ENCODE measurements at regions not wholly inside any gene's neighbourhood (a gene's known extent, or its start where the extent isn't known, plus 50 kb on each side); places are given as distances from the start of the nearest gene placed in this dataset.
A peak's percentile ranks its signal among the peaks of the same experiment; 100 is the strongest.

DNA sequence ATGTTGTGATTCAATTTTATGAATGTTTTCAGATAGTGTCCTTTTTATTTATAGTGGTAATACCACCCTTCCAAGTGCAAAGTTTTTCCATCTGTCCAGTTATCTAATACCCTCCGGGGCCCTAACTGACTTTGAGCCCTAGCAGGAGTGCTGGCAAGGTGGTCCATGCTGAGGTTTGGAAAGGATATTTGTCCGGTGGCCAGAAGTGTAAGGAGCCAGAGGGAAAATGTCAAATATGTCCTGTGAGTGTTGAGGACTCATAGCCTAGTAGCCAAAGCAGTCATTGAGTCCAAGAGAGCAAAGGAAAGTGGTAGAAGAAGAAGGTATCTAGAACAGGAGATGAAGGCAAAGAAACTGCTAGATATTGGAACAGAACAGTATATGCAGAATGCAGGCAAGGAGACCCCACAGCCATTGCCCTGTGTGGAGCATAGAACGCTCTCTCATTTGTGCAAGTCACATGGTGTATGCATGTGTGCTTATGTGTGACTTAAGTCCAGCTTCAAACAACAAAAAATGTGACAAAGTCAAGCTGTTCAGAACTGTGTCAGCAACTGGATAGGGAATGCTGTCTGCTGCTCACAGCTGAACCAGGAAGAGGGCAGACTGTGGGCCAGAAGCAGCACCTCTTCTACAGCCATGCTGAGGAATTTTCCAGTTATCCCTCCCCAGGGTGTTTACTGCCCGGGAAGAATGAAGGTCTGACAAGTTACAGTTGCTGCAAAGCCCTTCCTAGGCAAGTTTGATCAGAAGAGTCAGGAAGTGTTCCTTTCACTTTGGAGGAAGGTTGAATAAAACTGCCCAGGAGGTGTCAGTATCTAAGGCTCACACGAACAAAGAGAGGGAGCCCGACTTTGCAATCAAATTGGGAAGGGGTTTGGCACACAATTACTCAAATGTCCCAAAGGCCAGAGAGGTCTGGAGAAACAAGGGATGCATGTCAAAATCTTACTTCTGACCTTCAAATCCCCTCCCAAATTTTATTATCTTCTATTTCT lies 463.3 kb upstream of the DMAC1 start:
- peak; percentile 42 for DNase-seq

DNA sequence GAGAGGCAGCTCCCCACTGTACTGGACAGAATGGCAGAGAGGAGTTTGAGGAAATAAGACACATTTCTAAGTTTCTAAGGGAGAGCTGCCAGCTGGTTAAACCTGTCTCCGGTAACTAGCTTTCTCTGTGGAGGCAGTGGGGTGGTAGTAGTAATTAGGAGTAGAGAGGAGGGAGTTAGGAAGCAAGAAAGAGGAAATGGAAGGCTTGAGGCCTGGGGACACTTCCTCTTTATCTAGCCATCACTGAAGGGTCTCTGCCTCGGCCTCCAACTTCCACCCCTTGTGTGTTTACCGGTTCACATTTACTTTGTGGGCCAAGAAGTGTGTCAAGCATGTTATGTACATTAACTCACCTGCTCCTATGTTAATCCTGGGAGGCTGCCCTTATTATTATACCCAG lies 462.2 kb upstream of the DMAC1 start:
- DNase-seq = no peak

DNA sequence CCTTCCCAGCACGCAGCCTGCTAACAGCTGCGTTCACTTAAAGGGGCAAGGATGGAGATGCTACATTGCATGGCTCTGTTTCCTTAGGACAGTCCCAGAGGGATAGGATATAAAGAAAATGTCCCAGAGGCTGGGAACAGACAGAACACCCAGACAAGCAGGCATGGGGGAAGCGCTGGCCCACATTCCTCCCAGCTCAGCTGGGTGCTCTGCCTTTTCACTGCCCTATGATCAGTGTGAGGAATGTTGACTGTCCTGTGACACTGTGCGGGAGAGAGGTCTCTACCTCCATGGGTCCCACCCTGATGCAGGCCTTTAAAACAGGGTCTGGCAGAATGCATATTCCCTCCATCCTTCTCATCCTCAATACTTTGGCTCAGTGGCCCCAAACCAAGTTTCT lies 459.4 kb upstream of the DMAC1 start:
- DNase-seq = no peak

DNA sequence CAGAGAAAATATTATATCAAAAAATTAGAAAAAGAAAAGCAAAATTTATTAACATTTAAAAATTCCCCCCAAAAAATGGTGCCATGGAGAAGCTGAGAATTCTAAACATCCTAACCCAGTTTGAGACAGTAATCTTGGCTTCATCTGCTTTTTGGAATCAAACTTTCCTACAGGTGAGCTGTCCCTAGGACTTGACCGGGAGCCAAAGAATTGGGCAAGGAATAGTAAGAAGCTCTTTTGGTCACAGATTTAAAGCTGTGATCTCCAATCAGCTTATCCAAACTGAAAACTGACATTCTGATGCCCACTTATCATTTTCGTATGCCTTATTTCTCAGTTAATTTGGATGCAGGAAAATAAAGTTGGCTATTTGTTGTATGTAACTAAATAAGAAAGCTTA lies 457.3 kb upstream of the DMAC1 start:
- no peak for DNase-seq

GRCh38 chr9:8255850-8256249 lies 456.3 kb upstream of the DMAC1 start:
- no peak for DNase-seq

GRCh38 chr9:8254541-8254940 lies 455.0 kb upstream of the DMAC1 start:
- no peak for DNase-seq

DNA sequence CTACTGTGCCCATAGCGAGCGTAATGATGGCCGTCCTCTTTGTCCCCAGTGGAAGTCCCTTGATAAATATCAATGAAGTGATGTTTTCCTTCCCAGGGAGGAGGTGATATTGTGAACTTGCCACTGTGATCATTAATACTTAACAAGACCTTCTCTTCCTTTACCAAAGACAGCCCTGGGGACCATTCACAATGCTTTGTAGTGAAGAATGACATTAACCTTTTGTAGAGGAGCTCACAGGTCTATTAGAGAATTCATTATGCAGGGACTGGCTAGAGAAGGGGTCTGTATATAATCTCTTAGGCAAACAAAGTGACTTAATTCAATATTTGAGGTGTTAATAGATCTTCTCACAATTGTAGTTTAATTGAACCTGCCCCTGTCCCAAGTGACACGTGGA lies 452.9 kb upstream of the DMAC1 start:
- DNase-seq = no peak

GRCh38 chr9:8251566-8251965 lies 452.0 kb upstream of the DMAC1 start:
- no peak for DNase-seq

- DNase-seq = no peak
Observed at GRCh38 chr9:8244505-8245092, 445.0 kb upstream of the DMAC1 start.

DNA sequence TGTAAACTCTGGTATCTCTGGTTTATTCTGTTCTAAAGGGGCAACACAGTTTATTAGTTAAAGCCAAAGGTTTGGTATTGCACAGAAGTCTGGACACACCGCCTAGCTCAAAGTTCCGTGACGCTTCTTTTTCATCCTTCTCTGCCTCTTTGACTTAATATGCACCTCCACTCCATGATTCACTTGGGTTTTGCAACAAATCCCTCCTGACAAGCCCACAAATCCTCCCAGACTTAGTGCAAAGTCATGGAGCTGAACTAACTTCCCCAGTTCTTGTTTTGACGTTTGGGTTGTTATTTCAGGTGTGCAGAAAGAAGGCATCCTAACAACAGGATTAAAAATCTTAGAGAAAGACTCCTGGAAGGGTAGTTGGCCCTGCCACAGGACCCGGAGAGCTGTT lies 441.6 kb upstream of the DMAC1 start:
- DNase-seq = no peak

GRCh38 chr9:8237096-8237495 lies 437.5 kb upstream of the DMAC1 start:
- no peak for DNase-seq

DNA sequence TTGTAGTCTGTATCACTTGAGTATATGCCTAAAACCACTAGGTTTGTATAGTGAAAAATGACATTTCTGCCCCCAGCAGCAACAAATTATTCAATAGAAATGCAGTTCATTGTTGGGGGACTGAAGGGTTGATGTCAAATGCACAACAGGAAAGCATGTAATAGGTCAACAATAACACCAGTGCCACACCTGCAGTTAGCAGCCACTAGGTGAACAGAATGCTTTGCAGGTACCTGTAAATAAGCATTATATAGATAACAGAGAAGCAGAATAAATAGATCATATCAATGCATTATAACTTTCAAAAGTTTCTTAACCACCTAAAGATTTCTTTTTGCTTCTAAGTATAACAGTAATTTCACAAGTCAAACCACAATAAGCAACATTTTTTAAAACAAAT lies 435.9 kb upstream of the DMAC1 start:
- no peak for DNase-seq

DNA sequence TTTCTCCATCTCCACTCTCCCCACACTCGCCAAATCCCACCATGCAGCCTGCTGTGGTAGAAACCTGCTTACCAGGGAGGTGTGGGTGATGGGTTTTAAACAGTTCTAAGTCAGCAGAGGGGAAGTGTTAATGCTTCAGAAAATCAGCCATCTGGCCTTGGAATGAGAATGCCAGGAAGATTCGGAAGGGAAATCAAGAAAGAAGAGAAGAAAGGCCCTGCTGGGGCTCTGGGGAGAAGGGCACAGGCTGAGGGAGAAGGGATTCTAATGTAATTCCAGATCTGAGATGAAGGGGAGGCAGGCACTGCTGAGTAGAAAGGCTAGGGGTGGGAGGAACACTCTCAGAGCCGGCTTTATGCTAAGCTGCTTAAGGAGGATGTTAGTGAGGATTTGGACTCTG lies 434.7 kb upstream of the DMAC1 start:
- DNase-seq = no peak

DNA sequence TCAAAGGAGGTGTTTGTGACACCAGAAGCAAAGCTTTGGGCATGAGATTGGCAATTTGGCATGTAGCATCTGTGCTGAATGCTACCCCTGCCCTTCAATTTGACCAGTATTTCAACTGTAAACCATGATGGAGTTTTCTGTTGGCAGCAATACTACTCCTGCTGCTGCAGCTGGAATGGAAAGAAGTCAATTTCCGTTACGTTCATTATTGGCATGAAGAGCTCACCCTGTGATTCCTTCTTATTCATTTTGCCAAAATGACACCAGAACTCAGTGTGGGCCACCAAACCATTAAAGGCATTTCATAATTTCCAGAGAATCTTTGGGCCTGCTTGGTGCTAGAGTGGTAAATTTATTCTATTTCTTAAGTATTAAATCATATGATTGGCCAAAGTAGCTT lies 433.1 kb upstream of the DMAC1 start:
- DNase-seq = no peak

DNA sequence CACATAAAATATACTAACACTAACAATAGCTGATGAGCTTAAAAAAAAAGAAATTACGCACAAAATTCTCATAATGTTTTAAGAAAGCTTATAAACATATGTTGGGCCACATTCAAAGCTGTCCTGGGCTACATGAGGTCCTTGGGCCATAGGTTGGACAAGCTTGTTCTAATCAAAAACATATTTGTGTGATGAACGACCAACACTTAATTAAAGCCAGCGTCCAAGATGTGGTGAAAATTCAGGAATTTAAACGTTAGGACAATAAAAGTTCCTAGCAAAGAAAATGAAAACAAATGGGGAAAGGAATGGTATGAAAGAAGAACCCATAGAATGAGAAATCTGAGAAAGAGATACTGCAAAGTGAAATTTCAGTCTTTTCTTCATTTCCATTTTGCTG lies 429.6 kb upstream of the DMAC1 start:
- DNase-seq = no peak

- DNase-seq = no peak
Observed at GRCh38 chr9:8224381-8224801, 424.8 kb upstream of the DMAC1 start.

GRCh38 chr9:8223861-8224260 lies 424.3 kb upstream of the DMAC1 start:
- no peak for DNase-seq

GRCh38 chr9:8221462-8221861 lies 421.9 kb upstream of the DMAC1 start:
- no peak for DNase-seq

DNA sequence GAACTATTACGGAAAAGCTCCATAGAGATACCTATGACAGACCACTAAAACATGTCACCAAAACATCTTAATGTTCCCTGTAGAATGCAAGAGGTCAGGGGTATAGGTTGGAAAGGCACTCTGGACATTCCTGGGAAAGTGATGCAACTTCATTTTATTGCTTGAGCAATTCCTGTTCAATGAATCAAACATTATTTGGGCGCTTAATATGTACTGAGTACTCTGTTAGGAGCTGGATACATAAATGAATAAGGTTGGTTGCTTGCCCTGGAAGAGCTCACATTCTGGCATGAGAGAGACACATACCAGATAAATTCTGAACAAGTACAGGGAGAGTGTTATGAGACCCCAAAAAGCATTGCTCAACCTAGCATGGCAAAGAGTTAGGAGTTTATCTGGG lies 408.9 kb upstream of the DMAC1 start:
- DNase-seq = no peak

DNA sequence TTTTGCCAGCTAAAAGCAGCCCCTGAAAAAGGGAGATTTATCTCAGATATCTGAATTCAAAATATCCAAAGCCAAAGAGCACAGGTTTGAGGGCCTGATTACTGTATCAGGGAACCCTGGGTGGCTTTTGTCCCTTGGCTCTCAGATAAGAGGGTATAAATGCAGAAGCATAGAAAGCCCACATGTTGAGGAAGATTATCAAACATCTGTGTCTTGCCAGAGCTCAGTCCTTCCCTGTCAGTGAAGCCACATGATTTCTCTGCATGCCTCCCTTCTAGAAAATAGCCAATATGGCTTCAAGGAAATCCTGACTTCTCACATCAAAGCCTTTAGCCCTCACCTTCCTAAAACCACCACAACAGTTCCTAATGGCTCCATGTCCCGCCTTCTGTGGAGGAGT lies 408.0 kb upstream of the DMAC1 start:
- no peak for DNase-seq

DNA sequence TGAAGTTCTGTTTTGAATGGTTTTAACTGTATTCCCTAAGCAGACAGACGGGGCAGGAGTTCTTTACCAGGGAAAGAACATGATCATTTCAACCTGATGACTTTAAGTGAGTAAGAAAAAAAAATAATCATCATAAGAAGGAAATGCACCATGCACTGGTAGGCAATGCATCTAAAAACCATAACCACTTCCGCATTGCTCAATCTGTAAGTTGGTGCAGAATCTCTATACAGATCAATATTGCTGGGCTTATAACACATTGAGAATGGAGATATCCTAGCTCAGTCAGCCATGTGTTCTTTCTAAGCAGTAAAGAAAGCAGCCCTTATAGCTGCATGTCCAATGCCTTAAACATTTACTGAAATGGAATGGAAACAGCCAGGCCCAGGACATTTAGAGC lies 407.1 kb upstream of the DMAC1 start:
- no peak for DNase-seq

GRCh38 chr9:8205576-8205975 lies 406.0 kb upstream of the DMAC1 start:
- DNase-seq = no peak

- DNase-seq = no peak
Observed at GRCh38 chr9:8189881-8190280, 390.3 kb upstream of the DMAC1 start.

Data from right kidney (tissue), 1 donor.